Esophagus muscularis mucosa (tissue), 4 donors: ENCODE measurements at regions not wholly inside any gene's neighbourhood (a gene's known extent, or its start where the extent isn't known, plus 50 kb on each side); places are given as distances from the start of the nearest gene placed in this dataset.
A peak's percentile ranks its signal among the peaks of the same experiment; 100 is the strongest.

Experiments
- DNase-seq: peaks from one replicate; pipeline ENCODE4 v3.0.0-alpha.2; 2017; ENCODE audit errors: extremely low spot score
- H3K27ac ChIP-seq, 4 donors: fragments of 200-600 bp; sonication (generic); replicated peaks in 1 of 4; 1 replicate in 3 of 4; 2 replicates in 1 of 4; pipeline ENCODE4 v1.5.1; 2016 to 2019; ENCODE audit warnings: mild to moderate bottlenecking in 1 of 4
- H3K27me3 ChIP-seq, 4 donors: fragments of 200-600 bp; sonication (generic); one replicate each; pipeline versions ENCODE4 v1.5.1 to v1.6.0; 2016 to 2019
- H3K36me3 ChIP-seq, 4 donors: fragments of 200-600 bp; sonication (generic); one replicate each; pipeline ENCODE4 v1.5.1; 2016 to 2019
- H3K4me1 ChIP-seq, 4 donors: fragments of 200-600 bp; sonication (generic); one replicate each; pipeline ENCODE4 v1.5.1; 2016 to 2019
- H3K4me3 ChIP-seq, 4 donors: fragments of 200-600 bp; sonication (generic); 1 replicate in 2 of 4; 2 replicates in 2 of 4; pipeline ENCODE4 v1.5.1; 2016 to 2019; ENCODE audit warnings: mild to moderate bottlenecking in 4 of 4, moderate library complexity in 1 of 4
- H3K9me3 ChIP-seq, 4 donors: fragments of 200-600 bp; sonication (generic); 1 replicate in 3 of 4; 2 replicates in 1 of 4; pipeline ENCODE4 v1.5.1; 2016 to 2019
- EP300 ChIP-seq: sonication (generic); formaldehyde crosslinking; IDR thresholded peaks from one replicate; pipeline ENCODE4 v1.6.1; 2017; ENCODE audit warnings: antibody characterized with exemption
- POLR2A ChIP-seq: fragments of 450-650 bp; IDR thresholded peaks from one replicate; pipeline ENCODE4 v1.6.1; 2017; ENCODE audit warnings: antibody characterized with exemption, moderate library complexity, mild to moderate bottlenecking, low read depth
- POLR2AphosphoS5 ChIP-seq, 2 donors: sonication (generic); formaldehyde crosslinking; IDR thresholded peaks; one replicate each; pipeline ENCODE4 v1.6.1; 2017; ENCODE audit warnings: antibody characterized with exemption in 2 of 2
- WGBS: methylation state at CpG from one replicate; pipeline ENCODE4 v1.1.5; 2018; 5-methylcytosine and 5-hydroxymethylcytosine counted together
- intact Hi-C: fragments of 100-400 bp; cut with DNase I; formaldehyde crosslinking; loops from one replicate; pipeline ENCODE4 v1.15.1; 2023
- TF ChIP-seq, protein P1 (sequence below), 3 experiments: fragments of 200-600 bp in 2 of 3; fragments of 450-650 bp in 1 of 3; sonication (generic) in 2 of 3; IDR thresholded peaks; one replicate each; pipeline ENCODE4 v1.5.1; 2017 to 2019; ENCODE audit warnings: antibody characterized with exemption in 3 of 3, mild to moderate bottlenecking in 2 of 3, moderate library complexity in 1 of 3

DNA sequence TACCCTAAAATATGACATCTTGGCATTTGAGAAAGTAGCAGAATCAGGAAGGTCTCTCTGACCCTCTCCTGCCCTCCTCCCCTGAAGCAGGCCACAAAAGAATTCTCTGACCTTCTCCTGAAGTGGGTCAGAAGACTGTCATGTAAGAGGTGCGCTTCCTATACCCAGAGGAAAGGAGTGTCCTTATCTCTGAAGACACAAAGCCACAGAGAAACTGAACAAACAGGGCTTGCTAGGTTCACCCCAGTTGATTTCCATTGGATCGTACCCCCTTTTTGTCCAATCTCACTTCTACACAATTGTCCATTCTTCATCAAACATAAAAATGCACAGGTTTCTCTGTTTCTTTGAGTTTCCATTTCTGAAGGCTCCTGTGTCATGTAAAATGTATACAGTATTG lies 272.0 kb upstream of the SOX4 start:
- no peak overlapping the region for H3K27ac ChIP-seq
- H3K27me3 ChIP-seq: no peaks in the 10 kb centered on the region
- H3K9me3 ChIP-seq: peaks cover 0 to 5% (median 2%) of the 10 kb centered on the region in 4 donors
- TF ChIP-seq, protein P1, sequence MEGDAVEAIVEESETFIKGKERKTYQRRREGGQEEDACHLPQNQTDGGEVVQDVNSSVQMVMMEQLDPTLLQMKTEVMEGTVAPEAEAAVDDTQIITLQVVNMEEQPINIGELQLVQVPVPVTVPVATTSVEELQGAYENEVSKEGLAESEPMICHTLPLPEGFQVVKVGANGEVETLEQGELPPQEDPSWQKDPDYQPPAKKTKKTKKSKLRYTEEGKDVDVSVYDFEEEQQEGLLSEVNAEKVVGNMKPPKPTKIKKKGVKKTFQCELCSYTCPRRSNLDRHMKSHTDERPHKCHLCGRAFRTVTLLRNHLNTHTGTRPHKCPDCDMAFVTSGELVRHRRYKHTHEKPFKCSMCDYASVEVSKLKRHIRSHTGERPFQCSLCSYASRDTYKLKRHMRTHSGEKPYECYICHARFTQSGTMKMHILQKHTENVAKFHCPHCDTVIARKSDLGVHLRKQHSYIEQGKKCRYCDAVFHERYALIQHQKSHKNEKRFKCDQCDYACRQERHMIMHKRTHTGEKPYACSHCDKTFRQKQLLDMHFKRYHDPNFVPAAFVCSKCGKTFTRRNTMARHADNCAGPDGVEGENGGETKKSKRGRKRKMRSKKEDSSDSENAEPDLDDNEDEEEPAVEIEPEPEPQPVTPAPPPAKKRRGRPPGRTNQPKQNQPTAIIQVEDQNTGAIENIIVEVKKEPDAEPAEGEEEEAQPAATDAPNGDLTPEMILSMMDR (IDR thresholded peaks at IDR 0.05): no peak
- no peak for TF ChIP-seq EP300
- TF ChIP-seq POLR2A: no peak
- TF ChIP-seq POLR2AphosphoS5 (IDR thresholded peaks at IDR 0.05): no peak
- no peaks in the 10 kb centered on the region for H3K4me1 ChIP-seq
- H3K36me3 ChIP-seq: no peaks in the 10 kb centered on the region
- intact Hi-C loops: no loop called here
- WGBS: 90% methylated on average over 2 of the region's 2 CpGs
- H3K4me3 ChIP-seq: no peak overlapping the region
- DNase-seq: no peak

DNA sequence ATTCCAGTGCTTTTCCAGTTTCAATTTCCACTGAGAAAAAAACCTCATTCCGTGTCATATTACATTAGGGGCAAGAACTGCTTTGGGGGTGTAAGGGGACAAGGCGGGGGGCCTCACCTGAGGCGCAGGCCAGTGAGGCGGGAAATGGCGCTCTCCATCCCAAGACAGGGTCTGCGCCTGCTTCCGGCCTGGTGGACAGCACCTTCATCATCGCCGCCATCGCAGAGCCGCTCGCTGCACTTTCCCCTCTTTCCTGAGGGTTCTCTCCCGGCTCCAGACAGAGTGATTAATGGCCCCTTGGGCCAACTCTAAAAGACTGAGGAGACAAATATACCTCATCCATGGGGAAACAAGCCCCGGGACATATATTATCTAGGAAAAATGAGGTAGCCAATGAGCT lies 270.0 kb upstream of the SOX4 start:
- no peak overlapping the region for H3K27ac ChIP-seq
- no peaks in the 10 kb centered on the region for H3K4me1 ChIP-seq
- no peak for DNase-seq
- TF ChIP-seq, protein P1 (IDR thresholded peaks at IDR 0.05): no peak
- TF ChIP-seq EP300 (no peak), POLR2AphosphoS5 (IDR thresholded peaks at IDR 0.05) (no peak), POLR2A (no peak)
- 93% methylated on average over 14 of the region's 14 CpGs for WGBS
- no peaks in the 10 kb centered on the region for H3K27me3 ChIP-seq
- H3K4me3 ChIP-seq: no peak overlapping the region
- intact Hi-C loops: no loop called here
- H3K36me3 ChIP-seq: no peaks in the 10 kb centered on the region
- peaks cover 0 to 5% (median 2%) of the 10 kb centered on the region in 4 donors for H3K9me3 ChIP-seq

DNA sequence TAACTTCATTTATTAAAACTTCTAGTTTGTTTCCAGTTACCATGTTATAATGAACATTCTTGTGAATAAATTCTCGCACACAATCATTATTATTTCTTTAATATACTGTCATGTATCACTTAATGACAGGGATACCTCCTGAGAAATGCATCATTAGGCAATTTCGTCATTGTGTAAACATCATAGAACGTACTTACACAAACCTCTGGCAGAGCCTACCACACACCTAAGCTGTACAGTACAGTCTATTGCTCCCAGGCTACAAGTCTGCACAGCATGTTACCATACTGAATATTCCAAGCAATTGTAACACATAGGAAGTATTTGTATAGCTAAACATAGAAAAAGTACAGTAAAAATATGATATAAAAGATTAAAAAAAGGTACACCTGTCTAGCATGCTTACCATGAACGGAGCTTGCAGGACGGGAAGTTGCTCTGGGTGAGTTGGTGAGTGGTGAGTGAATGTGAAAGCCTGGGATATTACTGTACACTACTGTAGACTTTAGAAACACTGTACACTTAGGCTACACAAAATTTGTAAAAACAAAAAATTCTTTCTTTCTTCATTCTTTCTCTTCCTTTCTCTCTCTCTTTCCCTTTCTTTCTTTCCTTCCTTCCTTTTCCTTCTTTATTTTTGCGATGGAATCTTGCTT lies 268.2 kb upstream of the SOX4 start:
- no peak overlapping the region for H3K4me3 ChIP-seq
- no peaks in the 10 kb centered on the region for H3K4me1 ChIP-seq
- intact Hi-C loops: no loop called here
- H3K36me3 ChIP-seq: no peaks in the 10 kb centered on the region
- H3K27ac ChIP-seq: no peak overlapping the region
- DNase-seq: no peak
- TF ChIP-seq, protein P1 (IDR thresholded peaks at IDR 0.05): no peak
- TF ChIP-seq POLR2AphosphoS5 (IDR thresholded peaks at IDR 0.05) (no peak), EP300 (no peak), POLR2A (no peak)
- no peaks in the 10 kb centered on the region for H3K27me3 ChIP-seq
- H3K9me3 ChIP-seq: peaks cover 0 to 1% (median 0%) of the 10 kb centered on the region in 4 donors
- 76% methylated on average over 6 of the region's 6 CpGs for WGBS

DNA sequence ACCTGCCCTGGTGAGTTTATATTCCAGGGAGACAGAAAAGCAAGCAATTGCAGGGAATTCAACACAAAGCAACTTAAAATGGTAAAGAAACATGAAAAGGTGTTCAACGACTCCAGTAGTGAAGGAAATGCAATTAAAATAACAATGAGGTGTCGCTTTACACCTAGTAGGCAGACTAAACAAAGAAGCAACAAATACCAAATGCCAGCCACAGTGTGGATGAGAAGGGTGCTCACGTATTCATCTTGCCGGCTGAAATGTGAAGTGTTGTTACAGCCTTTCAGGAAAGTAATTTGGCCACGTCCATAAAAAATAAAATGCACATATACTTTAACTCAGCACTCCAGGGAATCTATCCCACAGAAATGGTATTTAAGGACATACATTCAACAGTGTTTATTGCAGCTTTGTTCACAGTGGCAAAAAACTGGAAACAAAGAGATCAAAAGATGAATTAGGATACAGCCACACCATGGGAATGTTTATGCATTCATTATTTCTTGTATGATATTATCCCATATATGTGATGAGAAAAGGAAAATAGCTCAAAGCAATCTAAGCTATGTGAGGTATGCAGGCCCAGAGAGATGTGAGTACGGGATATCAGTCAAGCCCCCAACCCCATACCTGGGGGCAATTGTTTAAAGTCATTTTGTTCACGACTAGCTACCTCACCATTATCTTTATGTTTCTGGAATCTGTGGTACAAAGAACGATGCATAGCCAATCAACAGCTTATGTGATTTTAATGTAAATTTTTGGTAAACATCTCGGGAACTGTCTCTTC lies 266.0 kb upstream of the SOX4 start:
- no peak for DNase-seq
- H3K4me1 ChIP-seq: peaks cover 0 to 10% (median 9%) of the 10 kb centered on the region in 4 donors
- WGBS: 72% methylated on average over 9 of the region's 9 CpGs
- no peak overlapping the region for H3K27ac ChIP-seq
- TF ChIP-seq EP300: no peak
- no peak for TF ChIP-seq POLR2AphosphoS5 (IDR thresholded peaks at IDR 0.05)
- no peaks in the 10 kb centered on the region for H3K36me3 ChIP-seq
- no peak overlapping the region for H3K4me3 ChIP-seq
- intact Hi-C loops: no loop called here
- H3K27me3 ChIP-seq: no peaks in the 10 kb centered on the region
- H3K9me3 ChIP-seq: no peaks in the 10 kb centered on the region

DNA sequence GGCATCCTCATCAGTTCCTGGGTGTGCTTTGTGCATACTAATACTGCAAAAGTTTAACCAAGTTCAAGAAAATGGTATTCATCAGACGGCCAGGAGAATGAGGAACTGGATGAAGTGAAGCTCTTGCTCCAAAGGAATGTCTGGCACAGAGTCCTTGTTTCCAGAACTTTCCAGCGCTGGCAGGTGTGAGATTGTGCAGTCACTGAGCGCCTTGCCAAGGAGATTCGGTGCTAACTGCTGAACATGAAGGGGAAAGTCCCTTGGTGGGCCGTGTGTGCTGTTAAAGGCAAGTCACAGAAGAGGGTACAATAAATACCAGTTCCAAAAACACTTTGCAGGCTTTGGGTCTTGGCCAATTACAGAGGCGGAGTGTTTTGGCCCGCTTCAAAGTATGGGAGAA lies 262.3 kb upstream of the SOX4 start:
- H3K9me3 ChIP-seq: no peaks in the 10 kb centered on the region
- H3K4me1 ChIP-seq: peaks cover 0 to 13% (median 10%) of the 10 kb centered on the region in 4 donors
- no peak for DNase-seq
- intact Hi-C loops: no loop called here
- TF ChIP-seq POLR2A: no peak
- TF ChIP-seq EP300: no peak
- TF ChIP-seq POLR2AphosphoS5 (IDR thresholded peaks at IDR 0.05): peak; percentile 22 to 49
- H3K36me3 ChIP-seq: no peaks in the 10 kb centered on the region
- H3K4me3 ChIP-seq: no peak overlapping the region
- H3K27ac ChIP-seq: no peak overlapping the region
- 24% methylated on average over 7 of the region's 7 CpGs for WGBS
- H3K27me3 ChIP-seq: no peaks in the 10 kb centered on the region
